NCI-H2107 treated with DMSO at 0.1 percent for 48 hours (cell line): ENCODE measurements at regions not wholly inside any gene's neighbourhood (a gene's known extent, or its start where the extent isn't known, plus 50 kb on each side); places are given as distances from the start of the nearest gene placed in this dataset.

Source experiments
- DNase-seq: peaks from one replicate; lab custom pipeline; 2025; ENCODE audit not compliant: unreplicated experiment; lab: John Stamatoyannopoulos, UW

- no peak for DNase-seq
Observed at GRCh38 chr3:101091489-101091888, 98.3 kb upstream of the ABI3BP start.

GRCh38 chr3:101085752-101086151 lies 92.5 kb upstream of the ABI3BP start:
- DNase-seq: no peak

GRCh38 chr3:101084404-101084803 lies 91.2 kb upstream of the ABI3BP start:
- no peak for DNase-seq

GRCh38 chr3:101081999-101082398 lies 88.8 kb upstream of the ABI3BP start:
- DNase-seq: no peak

GRCh38 chr3:101081446-101081845 lies 88.2 kb upstream of the ABI3BP start:
- DNase-seq: no peak

GRCh38 chr3:101077361-101078011 lies 84.3 kb upstream of the ABI3BP start:
- DNase-seq: no peak

GRCh38 chr3:101074518-101074917 lies 81.3 kb upstream of the ABI3BP start:
- DNase-seq: no peak

GRCh38 chr3:101072300-101072699 lies 79.1 kb upstream of the ABI3BP start:
- no peak for DNase-seq

- no peak for DNase-seq
Observed at GRCh38 chr3:101070799-101071121, 77.5 kb upstream of the ABI3BP start.

GRCh38 chr3:101069901-101070798 lies 76.9 kb upstream of the ABI3BP start:
- peak; percentile 55 for DNase-seq

GRCh38 chr3:101068876-101069606 lies 75.8 kb upstream of the ABI3BP start:
- no peak for DNase-seq

GRCh38 chr3:101066711-101067129 lies 73.5 kb upstream of the ABI3BP start:
- DNase-seq: no peak

- no peak for DNase-seq
Observed at GRCh38 chr3:101065962-101066361, 72.7 kb upstream of the ABI3BP start.

GRCh38 chr3:101063401-101063800 lies 70.2 kb upstream of the ABI3BP start:
- no peak for DNase-seq

- no peak for DNase-seq
Observed at GRCh38 chr3:101061312-101061711, 68.1 kb upstream of the ABI3BP start.

- DNase-seq: no peak
Observed at GRCh38 chr3:101050866-101051265, 57.6 kb upstream of the ABI3BP start.

- no peak for DNase-seq
Observed at GRCh38 chr3:101050046-101050445, 56.8 kb upstream of the ABI3BP start.

- DNase-seq: no peak
Observed at GRCh38 chr3:101049532-101049931, 56.3 kb upstream of the ABI3BP start.

- no peak for DNase-seq
Observed at GRCh38 chr3:101043687-101044078, 50.5 kb upstream of the ABI3BP start.

- DNase-seq: no peak
Observed at GRCh38 chr3:101042996-101043686, 49.9 kb upstream of the ABI3BP start.
